HG02588 (cell line): ENCODE measurements at regions not wholly inside any gene's neighbourhood (a gene's known extent, or its start where the extent isn't known, plus 50 kb on each side); places are given as distances from the start of the nearest gene placed in this dataset.
"Not testable (repeated sequence)": the region's sequence is repeated elsewhere in the genome, so short reads cannot be mapped to it uniquely, and the experiment has no call there.

Source experiments
- ATAC-seq: cut with Tn5 transposase; IDR thresholded peaks from one replicate; pipeline ENCODE4 v1.9.1; 2021; ENCODE audit warnings: mild to moderate bottlenecking, moderate library complexity; ENCODE audit not compliant: unreplicated experiment

DNA sequence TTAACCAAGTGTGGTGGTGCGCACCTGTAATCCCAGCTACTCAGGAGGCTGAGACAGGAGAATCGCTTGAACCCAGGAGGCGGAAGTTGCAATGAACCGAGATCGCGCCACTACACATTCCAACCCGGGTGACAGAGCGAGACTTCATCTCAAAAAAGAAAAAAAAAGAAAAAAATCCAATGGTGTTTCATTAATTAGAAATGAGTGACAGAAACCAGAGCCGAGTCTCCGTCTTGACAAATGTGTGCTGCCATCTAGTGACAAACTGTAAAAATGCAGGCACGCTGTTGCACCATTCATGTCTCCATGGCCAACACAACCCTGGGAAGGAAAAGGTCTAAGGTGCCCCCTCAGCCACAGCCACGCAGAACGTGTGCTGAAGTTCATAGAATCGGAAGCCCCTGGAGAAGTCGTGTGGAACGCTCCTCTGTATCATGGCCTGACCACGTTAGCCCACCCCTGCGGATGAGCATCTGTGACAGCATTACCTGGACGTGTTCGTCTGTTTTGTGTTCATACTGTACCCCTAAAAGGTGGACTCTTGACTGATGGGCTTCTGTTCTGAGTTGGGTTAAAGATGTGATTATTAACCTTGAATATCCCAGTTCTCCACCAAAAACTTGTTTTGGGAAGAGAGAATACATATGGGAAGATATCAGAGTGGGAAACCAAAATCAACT lies 94.9 kb downstream of the LYZL2 start:
- ATAC-seq: peak; percentile 45

DNA sequence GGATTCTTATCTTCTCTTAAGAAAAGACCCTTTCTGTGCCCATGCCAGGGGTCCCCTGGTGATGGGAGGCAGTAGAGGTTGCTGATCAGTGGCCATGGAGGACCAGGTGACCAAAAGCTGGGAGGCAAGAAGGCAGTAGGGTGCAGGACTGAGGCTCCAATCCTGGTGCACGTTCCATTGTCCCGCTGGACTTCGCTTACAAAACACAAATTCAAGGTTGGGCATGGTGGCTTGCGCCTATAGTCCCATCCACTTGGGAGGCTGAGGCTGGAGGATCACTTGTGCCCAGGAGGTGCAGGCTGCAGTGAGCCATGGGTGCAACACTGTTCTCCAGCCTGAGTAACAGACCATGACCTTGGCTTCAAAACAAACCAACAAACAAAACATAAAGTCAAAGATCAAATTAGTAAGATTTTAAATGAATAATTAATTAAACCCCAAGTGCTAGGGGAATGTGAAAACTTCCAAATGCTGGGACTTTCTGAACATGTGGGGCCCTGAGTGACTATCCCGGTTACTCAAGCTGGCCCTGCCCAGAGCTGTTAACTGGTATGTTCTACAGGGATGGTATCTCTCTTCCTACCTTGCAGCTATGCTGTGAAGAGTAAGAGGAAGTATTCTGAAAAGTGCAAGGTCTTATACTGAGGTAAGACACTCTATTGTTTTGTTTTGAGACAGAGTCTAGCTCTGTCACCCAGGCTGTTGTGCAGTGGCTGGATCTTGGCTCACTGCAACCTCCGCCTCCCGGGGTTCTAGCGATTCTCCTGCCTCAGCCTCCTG lies 97.6 kb downstream of the LYZL2 start:
- ATAC-seq: no peak

DNA sequence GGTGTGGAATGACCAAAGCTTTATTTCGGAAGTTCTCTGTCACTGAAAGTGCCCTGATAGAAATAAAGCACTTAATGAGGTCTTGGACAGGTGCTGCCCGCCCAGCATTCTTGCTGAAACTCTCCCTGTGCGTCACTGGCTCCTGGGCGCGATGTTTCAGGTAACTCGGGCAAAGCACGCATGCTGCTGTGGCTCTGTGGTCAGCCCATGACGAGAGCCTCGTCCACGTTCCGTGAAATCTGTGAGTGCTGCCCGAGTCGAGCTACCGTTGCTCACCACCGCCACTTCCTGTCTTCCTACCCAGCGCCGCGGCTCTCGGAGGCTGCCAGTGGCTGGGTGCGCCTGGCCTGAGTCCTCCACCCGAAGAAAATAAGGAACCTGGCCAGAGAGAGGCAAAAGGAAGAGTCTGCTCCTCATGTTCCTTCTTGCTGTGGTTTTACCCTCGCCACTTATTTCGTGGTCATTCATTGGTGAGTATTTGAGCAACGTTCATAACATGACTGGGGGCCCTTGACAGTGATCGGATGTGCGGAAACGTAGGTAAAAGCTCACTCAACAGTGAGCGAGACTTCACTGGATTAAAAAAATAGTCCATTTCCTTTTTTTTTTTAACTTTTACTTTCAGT lies 95.5 kb downstream of the MAP3K8 start:
- ATAC-seq: peak; percentile 76

DNA sequence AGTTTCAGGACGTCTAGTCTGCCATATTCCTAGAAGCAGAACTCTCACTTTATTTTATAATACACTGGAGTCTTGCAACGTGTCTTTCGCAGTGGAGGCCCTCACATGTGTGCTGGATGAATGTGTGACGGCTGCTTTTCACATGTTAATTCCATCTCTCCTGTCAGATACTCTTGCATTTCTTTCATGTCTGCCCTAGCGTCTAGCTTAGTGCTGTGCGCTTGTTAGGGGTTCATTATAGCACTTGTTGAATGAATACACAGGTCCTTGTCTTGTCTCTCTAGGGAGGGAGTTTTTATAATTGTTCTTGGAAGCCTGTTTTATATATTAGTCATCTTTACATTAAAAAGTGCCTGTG lies 94.4 kb downstream of the MAP3K8 start:
- no peak for ATAC-seq

DNA sequence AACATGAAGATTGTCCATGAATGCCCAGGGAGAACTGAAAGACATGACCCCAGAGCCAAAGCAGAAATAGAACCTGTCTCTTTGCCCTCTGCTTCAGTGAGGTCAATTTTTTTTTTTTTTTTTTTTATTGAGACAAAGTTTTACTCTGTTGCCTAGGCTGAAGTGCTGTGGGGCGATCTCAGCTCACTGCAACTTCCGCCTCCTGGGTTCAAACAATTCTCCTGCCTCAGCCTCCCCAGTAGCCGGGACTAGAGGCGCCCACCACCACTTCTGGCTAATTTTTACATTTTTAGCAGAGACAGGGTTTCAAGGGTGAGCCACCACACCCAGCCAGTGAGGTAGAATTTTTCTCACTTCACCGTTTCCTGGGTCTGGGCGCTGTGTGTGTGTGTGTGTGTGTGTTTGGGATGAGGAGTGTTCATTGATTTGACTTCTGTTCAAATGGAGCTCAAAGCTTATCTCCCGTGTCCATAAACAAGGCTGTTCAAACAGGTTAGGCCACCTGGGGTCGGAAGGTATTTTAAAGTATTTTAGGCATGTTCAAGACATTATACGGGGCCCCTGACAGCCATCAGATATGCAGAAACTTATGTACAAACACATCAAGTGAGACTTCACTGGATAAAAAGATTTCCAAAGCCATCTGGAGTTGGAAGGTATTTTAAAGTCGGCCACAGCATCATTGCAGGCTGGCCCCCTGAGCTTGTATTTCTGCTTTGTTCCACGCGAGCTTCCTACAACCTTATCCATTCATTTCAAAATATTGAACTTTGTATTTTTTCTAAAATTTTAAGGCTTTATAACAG lies 93.8 kb downstream of the MAP3K8 start:
- no peak for ATAC-seq

DNA sequence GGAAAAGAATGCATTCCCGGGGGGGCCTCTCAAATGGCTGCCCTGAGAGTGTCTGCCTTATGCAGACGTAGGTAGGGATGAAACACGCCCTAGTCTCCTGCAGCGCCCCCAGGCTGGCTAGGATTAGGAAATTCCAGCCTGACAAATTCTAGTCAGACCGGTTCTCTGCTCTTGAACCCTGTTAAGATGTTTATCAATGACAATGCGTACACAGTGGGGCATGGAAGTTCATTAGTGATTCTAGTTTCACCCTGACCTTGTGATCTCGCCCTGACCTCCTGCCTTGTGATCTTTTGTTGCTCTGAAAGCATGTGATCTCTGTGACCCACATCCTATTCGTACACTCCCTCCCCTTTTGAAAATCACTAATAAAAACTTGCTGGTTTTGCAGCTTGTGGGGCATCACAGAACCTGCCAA lies 88.7 kb downstream of the MAP3K8 start:
- not testable (repeated sequence) for ATAC-seq

DNA sequence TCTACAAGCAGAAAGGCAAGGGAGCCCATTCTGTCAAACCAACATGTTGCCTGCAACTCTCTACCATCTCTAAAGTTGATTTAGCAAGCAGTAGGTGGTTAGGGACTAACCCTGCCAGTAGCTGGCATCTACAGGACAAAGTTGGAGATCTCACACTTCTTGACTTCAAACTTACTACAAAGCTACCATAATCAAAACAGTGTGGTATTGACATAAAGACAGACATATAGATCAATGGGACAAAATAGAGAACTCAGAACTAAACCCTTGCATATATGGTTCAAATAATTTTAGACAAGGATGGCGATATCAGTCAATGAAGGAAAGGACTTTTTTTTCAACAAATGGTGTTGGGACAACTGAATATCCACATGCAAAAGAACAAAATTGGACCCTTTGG lies 84.9 kb downstream of the MAP3K8 start:
- ATAC-seq: no peak
